SKM-1 (cell line): ENCODE measurements at regions not wholly inside any gene's neighbourhood (a gene's known extent, or its start where the extent isn't known, plus 50 kb on each side); places are given as distances from the start of the nearest gene placed in this dataset.
"Not testable (repeated sequence)": the region's sequence is repeated elsewhere in the genome, so short reads cannot be mapped to it uniquely, and the experiment has no call there.

Source experiments
- DNase-seq: peaks from one replicate; lab custom pipeline; 2025; ENCODE audit not compliant: unreplicated experiment; lab: John Stamatoyannopoulos, UW

DNA sequence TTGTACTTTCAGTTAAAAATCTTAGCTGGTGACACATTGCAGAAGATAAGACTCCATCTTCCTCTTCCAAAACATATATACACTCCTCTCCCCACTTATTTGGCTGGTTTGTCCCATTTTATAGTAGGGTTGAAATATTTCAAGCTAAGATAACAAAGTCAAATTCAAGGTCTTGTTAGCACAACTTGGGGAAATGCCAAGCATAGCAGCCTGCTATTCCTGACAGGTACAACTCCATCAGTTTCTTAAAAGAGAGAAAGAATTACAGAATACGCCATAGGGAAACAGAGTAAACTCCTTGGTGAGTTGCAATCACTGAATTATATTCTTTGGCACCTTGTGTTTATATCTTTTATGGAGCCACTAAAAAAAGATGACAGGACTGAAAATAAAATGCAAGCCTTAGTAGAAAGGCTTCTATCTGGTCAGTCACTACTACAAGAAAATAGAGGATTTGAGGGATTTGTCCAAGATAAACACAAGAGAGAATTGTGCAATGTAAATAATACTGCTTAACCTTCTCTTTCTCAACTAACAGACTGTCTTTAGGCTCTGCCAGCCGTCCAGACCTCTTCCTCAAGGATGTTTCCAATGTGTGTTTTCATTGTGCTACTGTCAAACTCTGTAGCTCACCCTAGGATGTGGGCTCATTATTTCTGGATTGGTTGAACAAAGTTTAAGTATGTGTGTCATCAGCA, 170.3 kb downstream of the VEGFC start:
- DNase-seq: no peak

- DNase-seq: not testable (repeated sequence)
These were observed 167.6 kb downstream of the VEGFC start for GRCh38 chr4:176624983-176625610.

DNA sequence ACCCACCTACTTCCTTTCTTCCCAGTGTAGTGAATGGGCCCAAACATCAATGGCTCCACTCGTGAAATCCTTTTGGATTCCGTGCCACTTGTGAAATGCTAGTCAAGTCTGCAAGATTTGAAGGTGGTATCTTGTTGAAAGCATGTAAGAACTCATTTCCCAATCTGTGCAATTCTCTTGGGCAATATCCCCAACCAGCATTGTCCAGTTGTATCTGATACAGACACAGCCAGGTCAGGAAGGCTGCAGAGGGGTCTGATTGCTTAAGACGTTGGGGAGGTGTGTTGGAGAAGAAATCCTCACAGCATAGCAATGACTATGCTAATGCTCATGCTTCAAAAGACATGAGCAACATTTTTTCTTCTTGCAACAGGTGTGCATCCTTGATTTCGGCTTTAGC, 164.8 kb downstream of the VEGFC start:
- no peak for DNase-seq

- no peak for DNase-seq
These were observed 161.1 kb downstream of the VEGFC start for GRCh38 chr4:176631611-176632010.
